Endothelial cell of umbilical vein (primary cell): ENCODE measurements at regions not wholly inside any gene's neighbourhood (a gene's known extent, or its start where the extent isn't known, plus 50 kb on each side); places are given as distances from the start of the nearest gene placed in this dataset.

Experiments used
- CTCF ChIP-seq, 2 donors: IDR thresholded peaks; 1 replicate in 1 of 2; 2 replicates in 1 of 2; pipeline ENCODE4 v1.5.1; 2011; ENCODE audit warnings: low read length in 2 of 2, mild to moderate bottlenecking in 2 of 2, moderate library complexity in 2 of 2, control low read depth in 1 of 2, inconsistent platforms in 1 of 2, low read depth in 1 of 2; ENCODE audit not compliant: insufficient read depth in 1 of 2; ENCODE audit errors: extremely low read depth in 1 of 2
- EZH2 ChIP-seq: IDR thresholded peaks from 2 replicates; pipeline ENCODE4 v1.6.1; 2012; ENCODE audit warnings: borderline replicate concordance, low read depth, mild to moderate bottlenecking, moderate library complexity, low read length, inconsistent platforms; ENCODE audit not compliant: severe bottlenecking
- FOS ChIP-seq: IDR thresholded peaks from 2 replicates; pipeline ENCODE4 v1.6.1; 2011; ENCODE audit warnings: mild to moderate bottlenecking, low read length, moderate library complexity, borderline replicate concordance; ENCODE audit not compliant: insufficient read depth
- JUN ChIP-seq: IDR thresholded peaks from 2 replicates; pipeline ENCODE4 v1.6.1; 2011; ENCODE audit warnings: borderline replicate concordance, low read depth; ENCODE audit not compliant: insufficient read length, insufficient read depth
- MAX ChIP-seq: IDR thresholded peaks from 2 replicates; pipeline ENCODE4 v1.6.1; 2011; ENCODE audit not compliant: insufficient read depth, insufficient read length
- MYC ChIP-seq: IDR thresholded peaks from one replicate; pipeline ENCODE4 v1.6.1; 2011; ENCODE audit warnings: mild to moderate bottlenecking, low read depth, low read length
- POLR2A ChIP-seq: IDR thresholded peaks from 2 replicates; pipeline ENCODE4 v1.6.1; 2012; ENCODE audit warnings: low read depth, mild to moderate bottlenecking, control low read depth, low read length
- POLR2AphosphoS5 ChIP-seq: IDR thresholded peaks from 2 replicates; pipeline ENCODE4 v1.6.1; 2012; ENCODE audit warnings: low read depth, mild to moderate bottlenecking, control low read depth, low read length, moderate library complexity; ENCODE audit not compliant: insufficient read depth

GRCh38 chr9:26559506-26559905, 333.1 kb downstream of the CAAP1 start:
- no peak for TF ChIP-seq CTCF (IDR thresholded peaks at IDR 0.05; ENCODE audit: extremely low read depth in 1 of 2, insufficient read depth in 1 of 2, low read depth in 1 of 2, low read length in 2 of 2)
- no peak for TF ChIP-seq POLR2A
- no peak for TF ChIP-seq EZH2
- no peak for TF ChIP-seq POLR2AphosphoS5
- TF ChIP-seq FOS, result no peak
- TF ChIP-seq MAX, result no peak
- TF ChIP-seq JUN, result no peak
- TF ChIP-seq MYC, result no peak
